Naive thymus-derived CD8-positive, alpha-beta T cell (primary cell): ENCODE measurements at regions not wholly inside any gene's neighbourhood (a gene's known extent, or its start where the extent isn't known, plus 50 kb on each side); places are given as distances from the start of the nearest gene placed in this dataset.

Experiments used
- ATAC-seq, 2 donors: fragments of 150-1000 bp; cut with Tn5 transposase in 1 of 2; sonication (Bioruptor Pico), chemical (Tn5 transposase) in 1 of 2; 1 replicate in 1 of 2; 2 replicates in 1 of 2; pipeline ENCODE4 v1.10.0; 2021; ENCODE audit warnings: mild to moderate bottlenecking in 2 of 2, moderate library complexity in 2 of 2
- POLR2A ChIA-PET: fragments of 350-600 bp; sonication (Branson Sonifier 250); formaldehyde crosslinking; loops from one replicate; lab custom pipeline; 2021; ENCODE audit warnings: antibody characterized with exemption; lab: Charles Lee
- DNase-seq, 10 donors: peaks; one replicate each; pipeline versions ENCODE4 v3.0.0 to v3.0.0-alpha.2; 2020 to 2022
- H3K27ac Mint-ChIP-seq, 10 donors: one replicate each; pipeline ENCODE4 v1.8.0; 2020 to 2022; ENCODE audit warnings: mild to moderate bottlenecking in 10 of 10, mixed read lengths in 10 of 10, moderate library complexity in 4 of 10, inconsistent platforms in 1 of 10
- H3K27me3 Mint-ChIP-seq, 5 donors: one replicate each; pipeline ENCODE4 v1.8.0; 2021 to 2022; ENCODE audit warnings: mixed read lengths in 5 of 5
- H3K36me3 Mint-ChIP-seq, 3 donors: one replicate each; pipeline ENCODE4 v1.8.0; 2020 to 2022; ENCODE audit warnings: mixed read lengths in 3 of 3, mild to moderate bottlenecking in 2 of 3, inconsistent platforms in 1 of 3
- H3K4me1 Mint-ChIP-seq, 4 donors: one replicate each; pipeline ENCODE4 v1.8.0; 2021 to 2022; ENCODE audit warnings: mixed read lengths in 4 of 4
- H3K4me3 Mint-ChIP-seq, 10 donors: one replicate each; pipeline ENCODE4 v1.8.0; 2020 to 2022; ENCODE audit warnings: mild to moderate bottlenecking in 10 of 10, mixed read lengths in 10 of 10, moderate library complexity in 6 of 10, inconsistent platforms in 1 of 10
- H3K9me3 Mint-ChIP-seq, 9 donors: one replicate each; pipeline ENCODE4 v1.8.0; 2020 to 2022; ENCODE audit warnings: mixed read lengths in 9 of 9, mild to moderate bottlenecking in 3 of 9, inconsistent platforms in 1 of 9, moderate library complexity in 1 of 9

DNA sequence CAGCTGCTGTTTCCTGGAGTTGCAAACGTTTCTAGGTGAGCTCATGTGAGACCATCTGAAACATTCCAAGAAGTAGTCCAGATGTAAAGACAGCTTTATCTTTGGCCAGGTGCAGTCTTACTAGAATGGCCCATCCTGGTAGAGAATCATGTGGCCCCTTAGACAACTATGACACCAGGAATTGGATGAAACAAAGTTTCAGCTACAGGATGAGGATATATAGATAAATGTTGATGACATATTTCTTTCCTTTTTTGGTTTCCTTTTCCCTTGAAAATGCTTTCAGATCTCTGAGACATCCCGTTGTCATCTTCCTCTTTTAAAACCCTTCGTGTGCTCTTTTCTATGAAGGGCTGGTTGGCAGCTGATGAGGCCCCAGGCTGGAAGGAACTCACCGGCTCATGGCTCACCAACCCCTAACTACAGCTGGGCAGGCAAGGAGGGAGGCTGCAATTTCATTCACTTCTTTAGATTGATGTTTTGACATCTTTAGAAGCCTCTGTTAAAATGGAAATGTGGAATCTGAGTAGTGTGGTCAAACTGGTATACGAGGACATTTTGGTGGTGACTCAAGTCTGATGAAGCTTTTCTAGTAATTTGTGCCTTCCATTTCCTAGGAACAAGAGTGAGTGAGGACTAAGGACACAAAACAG lies 167.9 kb upstream of the TNFAIP3 start:
- Mint-ChIP-seq H3K27ac (peak overlapping the region; percentile 1 to 82 (median 65)), H3K4me1 (peaks cover 7 to 20% (median 16%) of the 10 kb centered on the region in 4 donors), H3K27me3 (peaks cover 2 to 28% (median 5%) of the 10 kb centered on the region in 5 donors), H3K9me3 (no peaks in the 10 kb centered on the region), H3K36me3 (no peaks in the 10 kb centered on the region), H3K4me3 (peak overlapping the region in 5 of 10 donors; percentile 2 to 60 (median 5))
- POLR2A ChIA-PET, result interaction anchor here (1.1 kb wide), 1 partner anchor 168 kb away, joined by 3 read pairs; the partner anchor contains the start of gene TNFAIP3
- ATAC-seq, result peak; percentile 50 to 58
- no peak for DNase-seq

DNA sequence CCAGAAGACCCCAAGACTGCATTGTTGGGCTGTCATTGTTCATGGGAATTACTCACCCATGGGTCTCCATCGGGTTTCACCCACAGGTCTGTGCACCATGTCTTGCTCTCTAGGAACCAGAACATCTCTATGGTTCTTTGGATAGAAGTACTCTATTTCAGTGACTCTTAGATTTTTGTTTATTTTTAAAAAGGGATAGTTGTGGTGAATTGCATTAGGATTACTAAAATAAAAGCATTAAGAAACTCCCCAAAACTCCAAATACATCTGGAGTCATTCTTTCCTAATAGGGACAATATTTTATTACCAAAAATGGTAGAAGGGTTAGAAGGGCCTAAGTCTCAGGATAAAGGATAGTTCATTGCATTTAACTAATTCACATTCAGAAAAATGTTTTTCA lies 166.9 kb upstream of the TNFAIP3 start:
- peaks cover 7 to 20% (median 16%) of the 10 kb centered on the region in 4 donors for H3K4me1 Mint-ChIP-seq
- no peaks in the 10 kb centered on the region for H3K9me3 Mint-ChIP-seq
- POLR2A ChIA-PET, result no interaction called here
- H3K36me3 Mint-ChIP-seq, result no peaks in the 10 kb centered on the region
- no peak overlapping the region for H3K27ac Mint-ChIP-seq
- ATAC-seq (no peak), DNase-seq (no peak)
- H3K4me3 Mint-ChIP-seq, result no peak overlapping the region
- peaks cover 2 to 24% (median 5%) of the 10 kb centered on the region in 5 donors for H3K27me3 Mint-ChIP-seq

DNA sequence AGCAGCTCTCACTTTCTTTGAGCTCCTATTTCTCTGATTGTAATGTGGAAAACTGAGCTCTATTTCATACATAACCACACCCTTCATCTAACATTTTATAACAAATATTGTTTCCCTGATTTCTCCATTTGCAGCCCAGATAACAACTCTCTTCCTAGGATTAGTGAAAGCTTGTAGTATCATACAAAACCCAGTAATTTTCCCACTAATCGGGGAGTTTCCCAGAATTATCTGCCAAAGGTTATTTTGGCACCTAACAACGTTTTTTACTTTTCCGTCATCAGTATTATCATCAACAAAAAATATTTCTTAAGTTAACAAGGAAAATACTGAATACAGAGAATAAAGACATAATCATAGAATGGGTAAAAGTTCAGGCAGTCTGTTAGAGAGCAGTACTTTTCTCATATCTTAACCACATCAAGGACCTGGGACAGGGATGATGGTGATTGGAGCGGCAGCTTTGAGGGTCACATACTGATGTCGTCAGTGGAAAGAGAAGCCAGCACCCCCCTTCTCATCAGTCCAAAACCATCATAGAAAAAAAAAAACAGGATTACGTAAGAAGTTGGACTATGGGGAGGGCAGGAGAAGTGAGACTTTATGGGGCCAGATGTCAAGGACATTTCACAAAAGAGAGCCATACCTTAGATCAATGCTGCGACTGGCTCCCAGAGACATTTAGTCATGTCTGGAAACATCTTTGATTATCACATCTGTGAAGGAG lies 166.1 kb upstream of the TNFAIP3 start:
- DNase-seq (no peak), ATAC-seq (no peak)
- Mint-ChIP-seq H3K27ac (peak overlapping the region in 1 of 10 donors; percentile 12), H3K36me3 (no peaks in the 10 kb centered on the region), H3K9me3 (no peaks in the 10 kb centered on the region), H3K4me1 (peaks cover 9 to 23% (median 21%) of the 10 kb centered on the region in 4 donors), H3K27me3 (peaks cover 0 to 16% (median 4%) of the 10 kb centered on the region in 5 donors), H3K4me3 (no peak overlapping the region)
- POLR2A ChIA-PET, result no interaction called here

DNA sequence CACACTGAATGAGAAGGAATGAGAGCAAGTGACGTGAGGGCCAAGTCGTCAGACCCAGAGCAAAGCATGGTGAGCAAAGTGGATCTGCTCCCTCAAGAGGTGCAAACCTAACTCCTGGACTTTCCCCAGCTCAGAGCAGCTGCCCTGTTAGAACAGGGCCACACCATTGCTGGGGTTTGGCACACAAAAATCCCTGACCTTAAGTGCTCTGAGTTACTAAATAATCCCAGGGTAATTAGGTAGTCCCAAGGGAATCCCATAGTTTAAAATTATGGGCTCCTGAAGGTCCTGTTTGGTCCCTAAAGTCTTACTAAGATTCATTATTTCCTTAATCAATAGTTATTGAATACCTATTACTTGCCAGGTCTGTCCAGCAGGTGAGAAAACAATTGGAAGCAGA lies 165.1 kb upstream of the TNFAIP3 start:
- H3K27me3 Mint-ChIP-seq, result peaks cover 0 to 13% (median 4%) of the 10 kb centered on the region in 5 donors
- POLR2A ChIA-PET, result no interaction called here
- DNase-seq (no peak), ATAC-seq (no peak)
- no peaks in the 10 kb centered on the region for H3K9me3 Mint-ChIP-seq
- H3K4me1 Mint-ChIP-seq, result peaks cover 9 to 33% (median 25%) of the 10 kb centered on the region in 4 donors
- H3K4me3 Mint-ChIP-seq, result no peak overlapping the region
- no peak overlapping the region for H3K27ac Mint-ChIP-seq
- H3K36me3 Mint-ChIP-seq, result no peaks in the 10 kb centered on the region

DNA sequence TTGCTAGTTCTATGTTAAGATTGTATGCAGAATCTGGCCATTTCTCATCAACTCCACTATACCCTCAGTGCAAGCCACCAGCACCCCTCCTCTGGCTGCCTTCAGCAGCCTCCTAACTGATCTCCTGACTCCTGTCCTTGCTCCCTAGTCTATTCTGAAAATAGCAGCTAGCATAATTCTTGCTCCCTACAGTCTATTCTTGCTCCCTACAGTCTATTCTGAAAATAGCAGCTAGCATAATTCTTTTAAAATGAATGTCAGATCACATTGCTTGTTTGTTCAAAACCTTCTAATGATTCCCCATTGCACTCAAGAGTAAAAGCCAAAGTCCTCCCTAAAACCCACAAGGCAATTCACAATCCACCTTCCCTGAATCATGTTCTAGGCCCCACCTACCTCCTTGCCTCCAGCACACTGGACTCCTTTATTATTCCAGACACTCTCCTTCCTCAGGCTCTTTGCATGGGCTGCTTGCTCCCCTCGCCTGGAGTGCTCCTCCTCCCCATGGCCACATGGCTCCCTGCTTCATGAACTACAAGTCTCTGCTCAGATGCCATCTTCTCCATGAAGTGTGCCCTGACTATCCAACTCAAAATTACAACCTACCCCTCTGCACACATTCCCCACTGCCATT lies 164.2 kb upstream of the TNFAIP3 start:
- ATAC-seq, result no peak
- Mint-ChIP-seq H3K27me3 (peaks cover 0 to 13% (median 4%) of the 10 kb centered on the region in 5 donors), H3K36me3 (no peaks in the 10 kb centered on the region), H3K27ac (peak overlapping the region in 1 of 10 donors; percentile 72), H3K4me1 (peaks cover 12 to 42% (median 31%) of the 10 kb centered on the region in 4 donors), H3K9me3 (no peaks in the 10 kb centered on the region), H3K4me3 (no peak overlapping the region)
- POLR2A ChIA-PET, result no interaction called here
- no peak for DNase-seq

DNA sequence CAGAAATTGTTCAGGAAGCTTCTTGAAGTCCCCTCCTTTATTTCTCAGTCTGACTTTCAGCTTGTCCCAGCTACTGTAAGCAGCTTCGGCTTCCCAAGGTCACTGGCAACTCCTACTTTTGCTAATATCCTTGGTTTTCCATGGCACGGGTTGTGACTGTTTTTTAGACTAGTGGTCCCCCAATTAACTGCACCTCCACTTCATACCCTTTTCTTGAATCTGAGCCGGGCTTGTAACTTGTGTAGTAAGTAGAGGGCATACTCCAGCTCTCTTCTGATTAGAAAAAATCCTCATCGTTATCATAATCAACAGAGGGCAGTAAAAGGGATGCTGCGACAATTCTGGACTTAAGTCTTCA lies 162.3 kb upstream of the TNFAIP3 start:
- peaks cover 9 to 46% (median 33%) of the 10 kb centered on the region in 4 donors for H3K4me1 Mint-ChIP-seq
- POLR2A ChIA-PET, result interaction anchor here (1.9 kb wide), 1 partner anchor 163 kb away, joined by 6 read pairs; the partner anchor contains the start of gene TNFAIP3
- peak overlapping the region in 1 of 10 donors; percentile 84 for H3K27ac Mint-ChIP-seq
- H3K9me3 Mint-ChIP-seq, result peaks cover 0 to 5% (median 0%) of the 10 kb centered on the region in 9 donors
- DNase-seq, result no peak
- peaks cover 0 to 13% (median 4%) of the 10 kb centered on the region in 5 donors for H3K27me3 Mint-ChIP-seq
- ATAC-seq, result no peak
- no peak overlapping the region for H3K4me3 Mint-ChIP-seq
- H3K36me3 Mint-ChIP-seq, result peaks cover 0 to 1% (median 0%) of the 10 kb centered on the region in 3 donors

DNA sequence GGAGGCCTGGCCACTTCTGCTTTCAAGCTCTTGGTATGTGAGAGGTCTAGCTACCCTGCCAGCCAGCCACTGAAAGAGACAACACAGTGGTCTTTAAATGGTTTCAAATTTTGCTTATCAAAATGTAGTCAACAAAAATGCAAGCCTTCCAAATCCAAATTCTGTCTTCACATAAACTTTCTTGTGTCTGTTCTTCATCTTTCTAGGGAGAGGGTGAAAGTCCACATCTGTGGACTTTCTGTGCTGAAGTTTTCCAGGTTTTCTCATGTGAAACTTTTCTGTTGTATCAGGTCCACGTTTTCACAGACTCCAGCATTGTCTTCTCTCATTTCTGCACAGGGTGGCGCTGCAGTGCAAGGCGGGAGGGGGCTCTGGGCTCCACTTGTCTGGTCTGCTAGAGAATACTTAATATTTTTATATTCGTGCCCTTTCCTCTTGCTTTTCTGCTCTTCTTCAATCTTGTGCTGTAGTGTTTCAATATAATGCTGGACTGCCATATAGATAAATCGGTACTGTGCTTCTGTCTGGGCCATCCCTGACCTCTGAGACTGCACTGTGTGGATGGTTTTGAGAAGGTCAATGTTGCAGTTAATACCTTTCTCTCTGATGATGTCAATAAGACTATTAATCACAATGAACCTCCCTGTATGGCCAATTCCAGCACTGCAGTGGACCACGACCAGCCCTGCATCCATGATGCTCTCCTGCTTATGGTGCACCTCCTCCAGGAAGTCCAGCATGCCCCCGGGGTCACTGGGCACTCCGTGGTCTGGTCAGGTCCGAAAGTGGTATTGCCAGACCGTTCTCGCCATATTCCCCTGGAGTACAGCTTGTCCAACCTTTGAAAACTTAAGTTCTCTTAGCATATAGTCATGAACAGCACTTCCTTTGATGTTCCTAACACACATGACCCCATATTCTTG lies 161.6 kb upstream of the TNFAIP3 start:
- ATAC-seq, result no peak
- peak; percentile 42 to 74 (median 61) for DNase-seq
- POLR2A ChIA-PET, result interaction anchor here (1.9 kb wide), 1 partner anchor 162 kb away, joined by 6 read pairs; the partner anchor contains the start of gene TNFAIP3
- Mint-ChIP-seq H3K36me3 (peaks cover 0 to 1% (median 0%) of the 10 kb centered on the region in 3 donors), H3K4me3 (no peak overlapping the region), H3K9me3 (peaks cover 0 to 5% (median 0%) of the 10 kb centered on the region in 9 donors), H3K27me3 (peaks cover 0 to 13% (median 4%) of the 10 kb centered on the region in 5 donors), H3K27ac (peak overlapping the region in 8 of 10 donors; percentile 4 to 98 (median 74)), H3K4me1 (peaks cover 13 to 52% (median 39%) of the 10 kb centered on the region in 4 donors)

DNA sequence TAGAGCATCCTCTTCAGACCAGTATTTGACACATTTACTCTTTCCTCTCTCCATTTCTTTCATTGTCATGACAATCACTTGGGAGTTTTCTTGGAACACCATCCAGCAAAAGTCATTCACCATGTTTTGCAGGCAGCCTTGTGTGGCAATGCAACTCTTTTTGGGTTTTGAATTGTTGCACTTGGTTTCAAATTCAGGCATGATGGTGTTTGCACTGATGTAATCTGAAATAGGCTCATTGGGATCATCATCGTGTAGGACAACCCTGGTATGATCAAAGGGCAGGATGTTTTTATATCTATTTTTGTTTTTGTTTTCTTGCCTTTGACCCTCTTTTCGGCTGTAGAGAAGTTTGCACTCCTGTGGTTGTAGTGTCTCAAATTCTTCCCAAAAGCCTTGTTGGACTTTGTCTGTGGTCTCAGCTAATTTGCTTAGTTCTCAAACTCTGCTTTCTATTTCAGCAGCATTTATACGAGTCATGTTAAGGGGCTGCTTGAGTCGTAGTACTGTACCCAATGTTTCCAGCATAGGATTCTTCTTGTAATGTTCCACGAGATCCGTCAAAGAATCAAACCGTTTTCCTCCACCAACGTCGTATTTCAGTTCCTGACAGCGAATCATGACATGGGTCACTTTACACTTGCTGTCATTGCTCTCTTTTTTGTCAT lies 160.8 kb upstream of the TNFAIP3 start:
- peaks cover 0 to 5% (median 0%) of the 10 kb centered on the region in 9 donors for H3K9me3 Mint-ChIP-seq
- peak overlapping the region in 8 of 10 donors; percentile 10 to 99 (median 90) for H3K27ac Mint-ChIP-seq
- ATAC-seq, result no peak
- no peak overlapping the region for H3K4me3 Mint-ChIP-seq
- peaks cover 14 to 57% (median 43%) of the 10 kb centered on the region in 4 donors for H3K4me1 Mint-ChIP-seq
- peaks cover 0 to 6% (median 0%) of the 10 kb centered on the region in 5 donors for H3K27me3 Mint-ChIP-seq
- POLR2A ChIA-PET, result no interaction called here
- peaks cover 0 to 1% (median 0%) of the 10 kb centered on the region in 3 donors for H3K36me3 Mint-ChIP-seq
- no peak for DNase-seq

DNA sequence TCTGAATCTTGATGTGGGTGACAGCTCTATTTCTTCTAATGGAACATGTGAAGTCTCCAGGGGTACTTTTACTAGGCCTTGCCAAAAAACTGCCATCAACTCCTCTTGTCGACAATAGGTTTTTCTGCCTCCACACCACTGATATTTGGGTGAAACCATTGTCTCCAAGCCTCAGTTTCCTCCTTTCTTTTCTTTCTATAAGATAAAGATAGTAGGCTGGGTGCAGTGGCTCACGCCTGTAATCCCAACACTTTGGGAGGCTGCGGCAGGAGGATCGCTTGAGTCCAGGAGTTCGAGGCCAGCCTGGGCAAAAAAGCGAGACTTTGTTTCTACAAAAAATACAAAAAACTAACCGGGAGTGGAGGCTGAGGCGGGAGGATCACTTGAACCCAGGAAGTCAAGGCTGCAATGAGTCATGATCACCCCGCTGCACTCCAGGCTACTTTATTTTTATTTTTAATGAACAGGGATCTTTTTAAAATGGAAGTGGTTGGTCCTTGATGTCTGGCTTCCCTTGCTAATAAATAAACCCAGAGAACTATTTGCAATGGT lies 159.9 kb upstream of the TNFAIP3 start:
- Mint-ChIP-seq H3K4me3 (peak overlapping the region in 4 of 10 donors; percentile 70 to 77 (median 74)), H3K27ac (peak overlapping the region; percentile 92 to 99 (median 97)), H3K4me1 (peaks cover 15 to 61% (median 43%) of the 10 kb centered on the region in 4 donors), H3K9me3 (peaks cover 0 to 11% (median 0%) of the 10 kb centered on the region in 9 donors), H3K36me3 (peaks cover 0 to 1% (median 0%) of the 10 kb centered on the region in 3 donors), H3K27me3 (no peaks in the 10 kb centered on the region)
- DNase-seq (no peak), ATAC-seq (no peak)
- POLR2A ChIA-PET, result interaction anchor here (1.0 to 2.0 kb wide), 4 partner anchors 92 to 268 kb away, joined by 3 to 25 read pairs (median 4); partner anchors contain the start of gene TNFAIP3

DNA sequence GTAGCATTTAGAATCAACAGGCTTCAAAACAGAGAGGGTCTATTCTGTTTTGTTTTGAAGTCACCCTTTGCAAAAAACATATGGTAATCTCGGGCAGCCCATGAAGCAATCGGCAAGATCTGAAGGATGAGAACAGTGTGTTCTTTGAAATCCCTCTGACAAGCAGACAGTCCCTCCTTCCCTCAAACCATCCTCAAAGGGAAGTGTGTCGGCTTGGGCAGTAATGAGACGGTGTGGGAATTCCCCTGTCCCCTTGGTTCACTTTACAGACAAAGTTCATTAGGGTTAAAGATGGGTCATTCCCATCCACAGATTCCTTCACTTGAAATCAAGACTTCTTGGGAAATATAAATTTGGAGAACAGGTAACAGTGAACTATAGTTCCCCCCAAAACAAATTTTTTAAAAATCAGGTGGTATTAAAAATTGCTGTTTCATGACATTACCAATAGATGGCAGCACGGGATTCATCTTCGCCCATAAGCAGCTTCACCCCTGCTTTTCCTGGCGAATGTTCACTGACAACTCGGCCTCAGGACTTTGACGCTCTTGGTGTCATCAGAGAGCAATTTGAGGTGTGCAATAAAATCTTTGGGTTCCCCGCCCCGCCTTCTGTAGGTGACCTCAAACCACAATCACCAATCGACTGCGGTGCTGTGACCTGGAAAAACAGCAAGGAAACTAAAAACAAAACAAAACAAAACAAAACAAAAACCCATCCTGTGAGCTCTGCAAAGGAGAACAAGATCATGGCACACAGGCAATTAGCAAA lies 159.3 kb upstream of the TNFAIP3 start:
- Mint-ChIP-seq H3K36me3 (peaks cover 0 to 1% (median 0%) of the 10 kb centered on the region in 3 donors), H3K4me1 (peaks cover 15 to 64% (median 43%) of the 10 kb centered on the region in 4 donors)
- peak; percentile 73 to 77 for ATAC-seq

More for the DNA sequence above, 159.3 kb upstream of the TNFAIP3 start:
- POLR2A ChIA-PET, result interaction anchor here (1.0 to 2.0 kb wide), 6 partner anchors 91 to 268 kb away, joined by 3 to 25 read pairs (median 4); partner anchors contain the start of gene TNFAIP3
- Mint-ChIP-seq H3K9me3 (peaks cover 0 to 11% (median 0%) of the 10 kb centered on the region in 9 donors), H3K27ac (peak overlapping the region; percentile 92 to 99 (median 97)), H3K27me3 (no peaks in the 10 kb centered on the region), H3K4me3 (peak overlapping the region; percentile 57 to 88 (median 75))
- peak; percentile 55 to 94 (median 89) for DNase-seq
